Stimulated activated CD8-positive, alpha-beta memory T cell treated with anti-CD3 and anti-CD28 coated beads, Interleukin-15, amount 100 ng/mL, for 48 hours (primary cell): ENCODE measurements at regions not wholly inside any gene's neighbourhood (a gene's known extent, or its start where the extent isn't known, plus 50 kb on each side); places are given as distances from the start of the nearest gene placed in this dataset.
"Not testable (repeated sequence)": the region's sequence is repeated elsewhere in the genome, so short reads cannot be mapped to it uniquely, and the experiment has no call there.

Experiments used
- DNase-seq, 2 donors: peaks; one replicate each; pipeline ENCODE4 v3.0.0-alpha.2; 2020; ENCODE audit warnings: low read depth in 2 of 2

DNA sequence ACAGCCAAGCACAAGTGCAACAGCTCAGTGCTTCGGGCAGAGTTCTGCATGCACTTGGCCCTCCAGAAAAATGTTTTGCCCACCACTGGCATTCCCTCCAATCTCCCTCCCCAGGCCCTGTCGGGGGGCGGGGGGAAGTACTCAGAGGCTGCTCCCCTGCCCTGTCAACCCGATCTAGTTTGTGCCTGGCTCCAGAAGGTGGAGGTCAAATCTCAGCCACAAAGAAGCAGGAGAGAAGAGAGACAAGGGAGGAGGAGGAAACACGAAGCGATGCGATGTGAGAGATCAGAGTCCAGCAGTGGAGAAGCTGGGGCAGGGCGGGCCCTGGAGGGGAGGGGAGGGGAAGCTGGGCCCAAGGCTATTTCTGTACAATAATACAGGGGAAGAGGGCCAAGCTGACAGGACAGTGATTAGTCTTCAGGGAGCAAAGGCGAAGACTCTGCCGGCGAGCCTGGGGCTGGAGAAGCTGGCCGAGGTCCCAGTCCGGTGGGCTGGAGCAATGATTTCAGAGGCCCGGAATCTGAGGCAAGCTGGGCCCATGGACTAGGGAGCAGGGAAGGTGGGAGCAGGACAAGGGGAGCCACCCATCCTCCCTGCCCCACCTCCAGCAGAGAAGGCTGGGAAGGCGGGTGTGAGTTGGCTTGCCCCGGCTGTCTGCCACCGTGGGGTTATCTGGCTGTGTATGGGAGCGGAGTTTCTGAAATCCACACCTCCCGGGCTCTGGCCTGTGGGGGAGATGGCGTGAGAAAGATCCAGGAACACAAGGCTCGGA, 167.1 kb downstream of the EFNB1 start:
- DNase-seq: no peak

DNA sequence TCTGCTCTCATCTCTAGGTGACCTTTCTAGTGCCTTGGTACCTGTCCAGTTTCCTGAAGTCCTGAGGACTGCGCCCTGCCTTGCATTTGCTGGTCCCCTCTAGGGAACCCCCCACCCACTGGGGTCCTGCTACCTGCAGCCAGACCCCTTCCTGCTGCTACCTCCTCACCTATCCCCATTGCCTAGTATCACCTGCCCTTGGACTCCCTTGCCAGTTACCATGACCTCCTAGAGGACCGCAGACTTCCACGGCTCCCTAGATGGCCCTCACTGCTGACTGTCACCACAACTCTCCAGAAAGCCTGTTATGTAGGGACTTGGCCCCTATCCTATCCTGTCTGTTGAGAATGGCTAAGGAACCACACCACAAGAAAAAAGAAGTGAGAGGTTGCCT, 166.6 kb downstream of the EFNB1 start:
- DNase-seq: no peak

DNA sequence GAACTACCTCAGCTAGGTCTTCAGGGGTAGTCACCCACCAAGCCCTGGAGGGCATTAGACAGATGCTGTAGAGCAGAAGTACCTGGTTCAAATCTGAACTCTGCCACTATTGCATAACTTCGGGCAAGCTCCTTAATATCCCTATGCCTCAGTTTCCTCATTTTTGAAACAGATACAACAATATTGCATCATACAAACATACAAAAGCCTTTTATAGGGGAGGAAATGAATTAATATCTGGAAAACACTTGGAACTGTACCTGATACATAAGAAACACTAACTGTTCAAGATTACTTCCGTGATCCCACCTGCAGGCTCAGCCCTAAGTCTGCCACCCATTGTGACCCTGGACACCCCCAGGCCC, 166.1 kb downstream of the EFNB1 start:
- no peak for DNase-seq

DNA sequence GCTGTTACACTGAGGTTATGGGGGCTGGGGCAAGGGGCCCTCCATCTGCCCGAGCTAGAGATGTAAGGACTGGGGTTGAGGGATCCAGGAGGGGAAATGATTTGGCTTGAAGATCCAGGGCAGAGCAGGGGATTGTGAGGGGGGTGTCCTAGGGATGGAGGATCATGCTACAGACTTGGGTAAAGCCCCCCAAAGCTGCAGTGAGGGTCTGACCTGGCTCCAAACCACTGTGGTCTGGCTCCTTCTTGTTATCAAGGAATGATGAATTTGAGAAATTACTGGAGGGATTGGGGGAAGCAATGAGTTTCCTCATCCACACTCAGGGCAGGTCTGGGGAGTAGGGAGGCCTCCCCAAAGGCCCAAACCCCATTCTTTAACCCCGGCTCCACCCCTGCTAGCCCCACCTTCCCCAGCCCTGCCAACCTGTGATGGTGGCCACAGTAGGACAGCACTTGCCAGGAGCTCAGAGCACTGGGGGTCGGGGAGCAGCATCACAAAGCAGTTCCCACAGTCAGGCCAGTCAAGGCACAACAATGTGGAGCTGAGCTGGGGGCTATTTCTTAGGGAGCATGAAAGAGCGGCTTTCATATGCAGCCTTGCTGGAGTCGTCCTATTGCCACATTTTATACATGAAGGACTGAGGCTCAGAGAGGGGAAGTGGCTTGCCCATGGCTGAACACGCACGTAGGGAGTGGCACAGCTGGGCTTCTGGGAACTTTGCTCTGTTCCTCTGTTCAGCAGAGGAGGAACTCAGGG, 165.5 kb downstream of the EFNB1 start:
- DNase-seq: no peak

DNA sequence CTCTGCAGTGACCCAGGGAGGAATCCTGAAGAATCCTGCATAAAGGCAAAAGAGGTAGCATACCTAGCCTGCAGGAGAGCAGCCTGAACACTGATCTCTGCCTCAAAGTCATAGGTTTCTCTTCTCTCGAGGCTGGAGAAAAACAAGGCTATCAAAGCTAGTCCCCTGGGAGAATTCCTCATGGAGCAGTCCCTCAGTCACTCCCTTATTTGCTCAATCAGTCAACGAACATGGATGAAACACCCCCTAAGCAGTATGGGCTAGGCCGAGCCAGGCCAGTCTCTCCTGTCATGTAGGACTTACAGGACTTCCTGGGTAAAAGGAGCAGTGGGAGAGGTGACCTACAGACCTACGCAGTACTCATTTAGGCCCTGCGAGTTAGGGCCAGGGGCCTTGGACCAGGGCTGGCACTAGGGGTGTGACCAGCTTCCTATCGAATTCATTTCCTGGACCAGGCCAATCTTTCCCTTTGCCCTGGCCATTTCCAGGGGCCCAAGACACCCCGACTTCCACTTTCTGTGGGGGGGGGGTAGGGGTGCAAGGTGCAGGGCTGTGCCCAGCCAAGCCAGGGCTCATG, 164.1 kb downstream of the EFNB1 start:
- no peak for DNase-seq

DNA sequence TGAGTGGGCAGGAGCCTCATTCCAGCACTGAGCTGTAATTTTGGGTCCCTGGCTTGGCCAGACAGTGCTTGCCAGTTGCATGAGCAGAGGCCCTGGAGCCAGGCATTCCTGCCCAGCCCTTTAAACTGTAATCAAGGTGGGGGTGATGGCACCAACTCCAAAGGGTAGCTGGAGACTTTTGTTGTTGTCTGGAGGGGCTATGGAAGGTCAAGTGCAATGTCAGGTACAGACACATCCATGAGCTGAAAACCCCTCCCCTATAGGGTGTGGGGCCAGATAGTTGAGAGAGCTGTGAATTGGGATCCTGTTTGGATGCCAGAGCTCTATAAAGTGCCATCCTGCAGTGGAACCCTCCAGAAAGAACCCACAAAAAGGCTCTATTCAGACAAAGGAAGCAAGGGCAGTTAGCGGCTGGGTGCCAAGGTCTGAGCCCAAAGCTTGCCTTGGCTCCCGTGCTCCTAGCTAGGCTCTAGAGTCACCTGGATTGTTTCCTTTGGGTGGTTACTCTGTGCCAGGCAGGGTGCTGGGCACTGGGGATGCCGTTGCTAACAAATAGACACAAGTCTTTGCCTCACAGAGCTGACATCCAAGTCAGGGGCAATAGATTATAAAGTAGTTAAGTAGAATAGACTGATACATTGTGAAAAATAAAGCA, 163.0 kb downstream of the EFNB1 start:
- DNase-seq: no peak

DNA sequence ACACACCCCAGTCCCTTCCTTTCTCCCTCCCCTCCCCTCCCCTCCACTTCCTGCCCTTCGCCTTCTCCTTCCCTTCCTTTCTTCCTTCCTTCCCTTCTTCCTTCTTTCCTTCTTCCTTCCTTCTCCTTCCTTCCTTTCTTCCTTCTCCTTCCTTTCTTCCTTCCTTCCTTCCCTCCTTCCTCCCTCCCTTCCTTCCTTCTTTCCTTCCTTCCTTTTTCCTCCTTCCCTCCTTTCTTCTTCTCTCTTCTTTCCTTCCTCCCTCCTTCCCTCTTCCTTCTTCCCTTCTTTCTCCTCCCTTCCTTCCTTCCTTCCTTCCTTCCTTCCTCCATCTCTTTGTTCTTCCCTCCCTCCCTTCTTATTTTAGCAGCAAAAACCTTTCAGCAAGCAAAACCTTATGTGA, 162.1 kb downstream of the EFNB1 start:
- DNase-seq: no peak

DNA sequence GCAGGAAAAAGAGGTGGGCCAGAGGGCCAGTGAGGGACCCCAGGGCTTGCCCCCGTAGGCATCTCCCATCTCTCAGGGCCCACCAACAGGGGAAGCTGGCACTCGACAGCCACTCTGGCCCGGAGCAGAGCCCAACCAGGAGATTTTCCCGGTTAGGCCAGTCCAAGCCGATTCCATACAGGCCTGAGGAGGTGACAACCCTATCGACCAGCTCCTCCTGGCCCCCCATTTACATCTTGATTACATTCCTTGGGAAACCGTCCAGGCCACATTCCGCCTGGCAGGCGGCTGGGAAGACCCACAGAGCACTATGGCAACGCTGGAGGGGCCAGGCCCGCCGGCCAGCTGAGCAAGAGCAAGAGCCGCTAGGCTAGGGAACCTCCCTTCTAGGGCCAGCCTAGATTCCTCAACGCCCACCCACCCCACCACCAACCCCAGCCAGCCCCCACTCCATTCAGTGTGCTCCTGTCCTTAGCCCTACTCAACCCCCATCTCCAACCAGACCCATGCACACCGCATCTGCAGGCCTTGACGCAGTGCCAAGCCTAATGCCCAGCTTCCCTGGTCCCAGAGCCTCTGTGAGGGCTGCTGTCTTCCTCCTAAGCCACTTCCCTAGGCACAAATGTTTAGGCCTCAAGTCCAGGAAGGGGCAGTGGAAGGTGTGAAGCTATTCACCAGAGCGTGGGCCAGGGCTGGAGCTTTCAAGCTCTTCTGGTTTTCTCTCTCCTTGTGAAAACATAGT, 161.2 kb downstream of the EFNB1 start:
- no peak for DNase-seq

DNA sequence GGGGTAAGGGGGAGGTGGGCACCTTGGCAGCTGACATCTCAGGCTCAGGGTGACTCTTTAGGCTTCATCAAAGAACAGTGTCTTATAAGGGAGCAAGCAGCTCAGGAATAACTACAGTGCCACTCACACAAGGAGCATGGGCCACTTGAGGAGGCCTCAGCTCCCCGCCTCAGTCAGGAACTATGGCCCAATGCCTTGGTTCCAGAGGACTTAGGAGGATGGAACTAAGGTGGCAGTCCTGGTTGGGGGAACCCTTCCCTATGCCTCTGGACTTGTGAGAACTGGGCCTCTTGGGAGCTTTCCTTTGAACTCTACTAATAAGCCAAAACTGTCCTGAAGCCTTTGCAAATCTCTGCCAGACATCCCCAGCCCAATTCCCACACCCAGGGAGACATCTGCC, 160.6 kb downstream of the EFNB1 start:
- no peak for DNase-seq

DNA sequence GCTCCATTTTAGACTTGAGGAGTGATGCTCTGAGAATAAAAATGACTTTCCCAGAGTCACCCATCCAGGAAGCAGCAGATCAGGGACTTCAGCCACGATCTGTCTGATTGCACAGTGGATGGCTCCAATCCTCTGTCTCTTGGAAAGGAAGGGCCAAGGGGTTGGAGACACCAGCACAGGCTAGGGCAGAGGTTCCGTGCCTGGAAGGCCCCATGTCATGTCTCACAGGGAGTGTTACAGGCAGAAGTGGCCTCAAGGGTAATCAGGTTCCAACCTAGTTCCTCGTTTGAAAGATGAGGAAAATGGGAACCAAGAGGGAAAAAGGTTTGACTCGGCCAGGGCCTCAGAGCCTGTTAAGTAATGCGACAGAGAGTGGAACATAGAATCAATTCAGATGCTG, 160.0 kb downstream of the EFNB1 start:
- DNase-seq: no peak

DNA sequence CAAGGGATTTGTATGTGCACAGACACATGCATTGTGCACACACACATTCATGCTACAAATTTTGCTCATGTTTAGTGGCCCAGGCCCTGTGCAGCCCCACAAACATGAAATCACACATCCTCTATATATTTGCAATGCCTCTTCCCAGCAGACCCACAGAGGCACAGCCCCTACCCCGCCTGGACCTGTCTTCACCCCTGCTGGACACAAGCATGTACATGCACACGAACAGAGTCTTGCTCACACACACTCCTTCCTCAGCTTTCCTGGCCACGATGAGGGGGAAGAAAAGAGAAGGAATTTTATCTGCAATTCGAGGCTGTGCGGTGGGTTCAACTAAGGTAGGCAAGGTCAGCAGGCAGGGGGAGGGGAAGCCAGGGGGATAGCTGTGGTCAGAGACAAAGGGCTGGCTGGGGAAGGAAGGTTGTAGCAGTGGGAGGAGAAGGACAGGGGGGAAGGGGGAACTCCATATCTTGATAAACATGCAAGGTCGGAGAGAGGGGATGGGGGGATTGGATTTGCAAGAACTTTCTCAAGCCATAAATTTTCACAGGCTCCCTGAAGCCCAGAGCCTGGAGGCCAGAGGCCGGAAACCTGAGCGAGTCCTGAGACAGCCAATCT, 156.4 kb downstream of the EFNB1 start:
- DNase-seq: no peak

DNA sequence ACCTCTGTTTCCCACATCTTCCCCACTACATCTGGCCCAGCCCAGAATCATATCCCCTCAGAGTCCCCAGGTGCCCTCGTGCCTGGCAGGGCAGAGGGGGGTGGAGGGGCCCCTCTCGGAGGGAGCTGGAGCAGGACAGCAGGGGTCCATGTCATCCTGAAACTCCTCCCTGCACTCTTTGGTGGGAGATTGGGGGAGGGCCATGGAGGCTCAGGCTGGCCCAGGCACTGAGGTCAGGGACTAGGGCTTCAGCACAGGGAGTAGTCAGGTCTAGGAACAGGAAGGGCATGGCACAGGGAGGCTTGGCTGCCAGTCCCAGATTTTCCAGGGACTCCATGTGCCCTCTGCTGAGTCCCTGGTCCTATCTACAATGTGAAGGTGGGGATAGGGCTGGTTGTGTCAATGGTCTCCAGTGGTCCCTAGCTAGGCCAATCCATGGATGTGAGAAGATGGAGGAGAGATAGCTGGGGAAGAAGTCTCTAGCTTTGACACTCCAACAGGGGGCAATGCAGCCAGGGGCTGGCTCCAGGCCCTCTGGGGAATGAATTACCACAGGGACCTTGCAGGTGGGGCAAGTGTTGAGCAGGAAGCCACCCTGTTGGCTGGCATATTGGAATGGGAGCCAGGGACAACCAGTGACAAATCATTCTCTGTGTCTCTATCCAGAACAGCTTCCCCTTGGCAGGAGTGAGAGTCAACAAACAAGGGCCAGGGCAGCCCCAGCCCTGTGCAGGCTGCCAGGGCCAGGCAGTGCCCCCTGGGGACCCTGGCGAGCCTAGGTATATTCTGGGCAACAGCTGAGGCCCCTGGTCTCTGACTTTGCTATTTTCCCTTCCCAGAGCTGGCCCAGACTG, 154.4 kb downstream of the EFNB1 start:
- no peak for DNase-seq

DNA sequence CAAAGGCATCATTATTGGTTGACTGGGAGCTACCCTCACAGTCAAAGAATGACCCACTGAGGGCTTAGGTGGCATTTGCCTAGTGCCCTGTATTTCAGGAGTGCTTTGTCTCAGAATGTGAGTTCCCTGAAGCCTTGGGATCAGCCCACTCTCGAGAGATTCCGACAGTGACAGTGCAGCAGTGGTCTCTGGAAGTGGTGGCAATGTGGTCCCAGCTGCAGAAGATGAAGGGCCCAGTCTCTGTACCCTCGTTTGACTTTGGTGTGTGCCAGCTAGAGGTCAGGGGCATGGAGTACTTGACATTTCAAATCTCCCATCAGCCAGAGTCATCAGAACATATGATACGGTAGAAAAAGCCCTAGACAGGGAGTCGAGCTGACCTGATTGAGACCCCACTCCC, 153.7 kb downstream of the EFNB1 start:
- DNase-seq: no peak

DNA sequence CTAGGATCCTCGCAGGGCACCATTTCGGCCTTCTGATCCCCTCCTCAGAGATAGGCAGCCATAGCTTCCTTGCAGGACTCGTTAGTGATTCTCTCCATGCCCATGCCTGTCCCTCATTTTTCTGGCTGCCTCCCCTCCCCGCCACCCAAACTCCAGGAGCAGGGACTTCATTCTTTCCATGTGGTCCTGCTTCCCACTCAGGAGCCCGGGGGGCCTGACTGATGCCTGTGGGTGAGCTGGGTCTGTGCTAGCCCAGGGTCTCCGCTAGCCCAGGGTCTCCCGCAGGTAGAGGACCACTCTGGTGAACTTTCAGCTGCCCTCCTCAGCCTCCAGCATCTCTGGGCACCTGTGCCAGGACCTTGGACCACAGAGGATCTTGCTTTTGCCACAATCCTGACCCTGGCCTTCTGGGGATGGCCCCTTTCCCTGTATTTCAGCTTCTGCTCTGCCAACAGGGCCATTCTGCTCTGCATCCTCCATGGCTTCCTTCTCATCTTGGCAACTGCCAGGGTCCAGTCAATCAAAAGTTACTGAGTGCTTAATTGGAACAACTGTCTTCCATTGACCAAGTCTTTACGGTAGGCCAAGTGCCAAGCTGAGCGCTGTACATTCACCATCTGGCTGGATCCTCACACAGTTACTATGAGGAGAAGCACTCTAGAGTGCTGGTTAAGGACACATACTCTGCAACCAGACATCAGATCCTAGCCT, 152.2 kb downstream of the EFNB1 start:
- DNase-seq: no peak

DNA sequence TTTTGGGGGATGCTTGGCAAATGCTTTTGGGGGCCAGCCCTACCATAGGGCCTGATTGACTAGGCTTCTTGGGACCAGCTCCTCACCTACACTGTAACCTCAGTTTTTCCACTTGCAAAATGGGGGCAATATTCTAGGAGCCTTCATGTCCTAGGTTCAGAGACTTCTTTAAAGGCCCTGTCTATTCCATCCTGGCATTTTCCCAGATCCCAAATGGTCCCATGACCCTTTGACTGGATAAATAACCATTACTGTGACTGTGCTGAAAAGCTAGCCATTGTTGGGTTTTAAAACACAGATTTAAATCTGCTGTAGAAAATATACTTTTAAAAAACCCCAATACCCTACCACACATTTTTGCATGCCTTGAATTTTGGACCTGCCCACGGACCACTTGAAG, 149.8 kb downstream of the EFNB1 start:
- DNase-seq: no peak

DNA sequence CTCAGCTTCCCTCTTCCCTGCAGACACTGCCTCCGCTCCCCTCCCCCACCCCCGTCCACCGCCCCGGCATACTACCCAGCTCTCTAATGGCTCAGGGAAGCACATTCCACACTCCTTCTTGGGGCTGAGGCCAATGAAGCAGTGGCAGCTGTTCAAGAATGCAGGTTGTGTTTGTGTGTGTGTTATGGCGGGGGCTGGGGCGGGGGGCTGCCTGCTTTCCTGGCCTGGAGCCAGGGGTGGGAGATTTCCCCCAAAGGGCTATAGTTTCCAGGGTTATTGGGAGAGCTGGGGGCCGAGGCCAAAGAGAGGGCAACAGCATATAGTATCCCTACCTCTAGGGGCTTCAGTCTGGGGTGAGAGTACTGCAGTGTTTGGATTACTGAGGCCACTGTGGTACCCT, 149.4 kb downstream of the EFNB1 start:
- no peak for DNase-seq

DNA sequence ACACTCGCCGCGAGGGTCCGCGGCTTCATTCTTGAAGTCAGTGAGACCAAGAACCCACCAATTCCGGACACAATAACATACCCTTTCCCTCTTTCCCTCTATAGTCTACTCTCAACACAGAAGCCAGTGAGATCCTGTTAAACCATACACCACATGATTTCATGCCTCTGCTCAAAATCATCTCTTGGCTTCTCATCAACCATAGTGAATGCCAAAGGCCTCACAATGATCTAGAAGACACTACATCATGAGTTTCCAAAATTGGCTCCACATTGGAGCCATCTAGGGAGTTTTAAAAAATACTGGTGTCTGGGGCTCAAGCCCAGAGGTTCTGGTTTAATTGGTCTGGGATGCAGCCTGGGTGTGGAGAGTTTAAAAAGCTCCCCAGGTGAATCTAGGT, 124.5 kb downstream of the EFNB1 start:
- DNase-seq: no peak

DNA sequence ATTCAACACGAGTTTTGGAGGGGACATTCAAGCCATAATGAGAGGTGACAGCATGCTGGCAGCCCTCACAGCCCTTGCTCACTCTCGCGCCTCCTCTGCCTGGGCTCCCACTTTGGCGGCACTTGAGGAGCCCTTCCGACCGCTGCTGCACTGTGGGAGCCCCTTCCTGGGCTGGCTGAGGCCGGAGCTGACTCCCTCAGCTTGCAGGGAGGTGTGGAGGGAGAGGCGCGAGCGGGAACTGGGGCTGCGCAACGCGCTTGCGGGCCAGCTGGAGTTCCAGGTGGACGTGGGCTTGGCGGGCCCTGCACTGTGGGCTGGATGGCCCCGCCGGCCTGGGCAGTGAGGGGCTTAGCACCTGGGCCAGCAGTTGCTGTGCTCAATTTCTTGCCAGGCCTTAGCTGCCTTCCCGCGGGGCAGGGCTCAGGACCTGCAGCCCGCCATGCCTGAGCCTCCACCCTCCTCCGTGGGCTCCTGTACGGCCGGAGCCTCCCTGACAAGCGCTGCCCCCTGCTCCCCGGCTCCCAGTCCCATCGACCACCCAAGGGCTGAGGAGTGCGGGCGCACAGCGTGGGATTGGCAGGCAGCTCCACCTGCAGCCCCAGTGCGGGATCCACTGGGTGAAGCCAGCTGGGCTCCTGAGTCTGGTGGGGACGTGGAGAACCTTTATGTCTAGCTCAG, 123.3 kb downstream of the EFNB1 start:
- not testable (repeated sequence) for DNase-seq

DNA sequence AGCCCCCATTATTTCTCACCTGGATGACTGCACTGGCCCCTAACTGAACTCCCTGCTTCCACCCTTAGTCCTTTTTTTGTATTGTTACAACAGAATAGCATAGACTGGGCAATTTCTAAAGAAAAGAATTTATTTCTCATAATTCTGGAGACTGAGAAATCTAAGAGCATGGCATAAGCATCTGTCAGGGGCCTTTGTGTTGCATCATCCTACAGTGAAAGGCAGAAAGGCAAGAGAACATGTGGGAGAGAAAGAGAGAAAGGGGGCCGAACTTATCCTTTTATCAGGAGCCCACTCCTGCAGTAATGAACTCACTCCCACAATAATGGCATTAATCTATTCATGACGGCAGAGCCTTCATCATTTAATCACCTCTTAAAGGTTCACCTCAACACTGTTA, 122.1 kb downstream of the EFNB1 start:
- DNase-seq: no peak
